ENCODE measurements at regions not wholly inside any gene's neighbourhood (a gene's known extent, or its start where the extent isn't known, plus 50 kb on each side); places are given as distances from the start of the nearest gene placed in this dataset.

DNA sequence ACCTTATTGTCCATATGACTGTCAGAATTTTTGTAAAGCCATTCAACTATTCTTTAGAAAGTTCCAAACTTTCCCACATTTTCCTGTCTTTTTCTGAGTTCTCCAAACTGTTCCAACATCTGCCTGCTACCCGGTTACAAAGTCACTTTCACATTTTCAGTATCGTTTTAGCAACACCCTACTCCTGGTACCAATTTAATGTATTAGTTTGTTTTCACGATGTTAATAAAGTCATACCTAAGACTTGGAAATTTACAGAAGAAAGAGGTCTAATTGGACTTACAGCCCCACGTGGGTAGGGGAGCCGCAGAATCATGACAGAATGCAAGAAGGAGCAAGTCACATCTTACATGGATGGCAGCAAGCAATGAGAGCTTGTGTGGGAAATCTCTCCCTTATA is 867.8 kb downstream of the AMY1C start:
- no peak for TF ChIP-seq CTCF (IDR thresholded peaks at IDR 0.05; ENCODE audit: insufficient read depth, low read length, poor library complexity, severe bottlenecking)
- no peak for DNase-seq (ENCODE audit: low read depth)

DNA sequence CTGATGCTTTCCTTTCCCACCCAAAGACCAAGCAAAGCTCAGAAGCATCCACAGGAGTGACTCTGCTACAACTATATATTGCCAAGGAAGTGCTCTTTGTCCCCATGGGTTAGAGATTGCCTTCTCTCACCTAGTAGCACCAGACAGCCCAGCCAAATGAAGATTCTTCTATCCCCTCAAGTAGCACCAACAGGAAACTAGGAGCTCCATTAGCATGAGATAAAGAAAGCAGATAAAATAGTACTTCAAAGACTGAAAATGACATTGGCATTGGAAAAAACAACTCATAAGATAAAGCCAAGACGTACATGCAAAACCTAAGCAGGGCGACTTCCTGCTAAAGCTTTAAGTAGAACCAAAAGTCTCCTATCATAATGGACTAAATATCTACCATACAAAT is 871.5 kb downstream of the AMY1C start:
- no peak for TF ChIP-seq CTCF (IDR thresholded peaks at IDR 0.05; ENCODE audit: insufficient read depth, low read length, poor library complexity, severe bottlenecking)
- DNase-seq (ENCODE audit: low read depth): no peak

More for the DNA sequence above, 867.8 kb downstream of the AMY1C start:
- no peak overlapping the region for H3K4me3 ChIP-seq (ENCODE audit: low read depth, low read length)
- no peaks in the 10 kb centered on the region for H3K27me3 ChIP-seq (ENCODE audit: control insufficient read depth, insufficient read depth, low read length)
- H3K36me3 ChIP-seq (ENCODE audit: control insufficient read depth, insufficient read depth, low read length): no peaks in the 10 kb centered on the region

DNA sequence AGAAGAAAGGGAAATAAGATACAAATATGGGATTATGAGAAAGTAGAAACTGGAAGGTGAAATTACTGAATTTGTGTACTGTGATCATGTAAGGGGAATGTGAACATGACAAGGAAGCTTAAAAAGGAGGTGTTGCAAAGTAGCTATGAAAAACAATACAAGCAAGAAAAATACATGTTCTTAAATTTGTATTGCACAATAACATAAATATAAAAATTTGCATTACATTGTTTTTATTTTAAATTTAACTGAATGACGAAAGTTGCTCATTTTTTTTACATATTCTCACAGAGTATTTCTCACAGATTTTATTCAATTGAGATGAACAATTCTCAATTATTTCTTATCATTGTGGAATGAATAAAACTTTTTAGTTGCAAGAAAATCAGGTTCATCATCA is 874.8 kb downstream of the AMY1C start:
- Histone ChIP-seq H3K36me3 (ENCODE audit: control insufficient read depth, insufficient read depth, low read length) (no peaks in the 10 kb centered on the region), H3K27me3 (ENCODE audit: control insufficient read depth, insufficient read depth, low read length) (no peaks in the 10 kb centered on the region), H3K4me3 (ENCODE audit: low read depth, low read length) (no peak overlapping the region)
- TF ChIP-seq CTCF (IDR thresholded peaks at IDR 0.05; ENCODE audit: insufficient read depth, low read length, poor library complexity, severe bottlenecking): no peak
- DNase-seq (ENCODE audit: low read depth): no peak

More for the DNA sequence above, 871.5 kb downstream of the AMY1C start:
- no peaks in the 10 kb centered on the region for H3K36me3 ChIP-seq (ENCODE audit: control insufficient read depth, insufficient read depth, low read length)
- H3K4me3 ChIP-seq (ENCODE audit: low read depth, low read length): no peak overlapping the region
- no peaks in the 10 kb centered on the region for H3K27me3 ChIP-seq (ENCODE audit: control insufficient read depth, insufficient read depth, low read length)

GRCh38 chr1:104629589-104629988 is 879.9 kb downstream of the AMY1C start:
- no peak overlapping the region for H3K4me3 ChIP-seq (ENCODE audit: low read depth, low read length)
- no peak for TF ChIP-seq CTCF (IDR thresholded peaks at IDR 0.05; ENCODE audit: insufficient read depth, low read length, poor library complexity, severe bottlenecking)
- DNase-seq (ENCODE audit: low read depth): no peak
- no peaks in the 10 kb centered on the region for H3K36me3 ChIP-seq (ENCODE audit: control insufficient read depth, insufficient read depth, low read length)
- H3K27me3 ChIP-seq (ENCODE audit: control insufficient read depth, insufficient read depth, low read length): no peaks in the 10 kb centered on the region

DNA sequence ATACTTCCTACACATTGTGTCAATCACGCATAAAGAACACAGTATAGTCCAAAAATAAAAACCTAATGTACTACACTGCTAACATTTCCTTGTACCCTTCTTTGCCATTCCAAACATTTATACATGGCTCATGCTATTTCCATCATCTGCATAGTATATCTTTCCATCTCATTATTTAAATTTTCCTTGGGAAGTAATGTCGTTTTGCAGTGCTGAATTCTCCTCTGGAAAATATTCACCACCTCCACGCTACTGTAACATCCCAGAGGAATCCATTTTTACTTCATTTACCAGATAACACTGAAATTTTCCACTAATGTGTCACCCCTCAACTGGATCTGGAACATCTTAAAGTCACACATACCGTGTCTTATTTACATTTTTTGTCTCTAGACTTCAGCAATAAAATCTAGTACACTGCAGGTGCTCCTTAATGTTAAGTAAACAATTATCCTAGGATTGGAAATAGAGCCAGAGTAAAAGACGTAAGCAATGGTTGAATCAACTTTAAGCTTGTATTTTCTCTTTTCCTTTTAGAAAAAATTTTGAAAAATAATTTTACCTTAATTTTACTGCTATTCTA is 881.0 kb downstream of the AMY1C start:
- DNase-seq (ENCODE audit: low read depth): no peak

More for the DNA sequence above, 881.0 kb downstream of the AMY1C start:
- no peak for TF ChIP-seq CTCF (IDR thresholded peaks at IDR 0.05; ENCODE audit: insufficient read depth, low read length, poor library complexity, severe bottlenecking)
- no peaks in the 10 kb centered on the region for H3K36me3 ChIP-seq (ENCODE audit: control insufficient read depth, insufficient read depth, low read length)
- no peak overlapping the region for H3K4me3 ChIP-seq (ENCODE audit: low read depth, low read length)
- H3K27me3 ChIP-seq (ENCODE audit: control insufficient read depth, insufficient read depth, low read length): no peaks in the 10 kb centered on the region
